ENCODE measurements at regions not wholly inside any gene's neighbourhood (a gene's known extent, or its start where the extent isn't known, plus 50 kb on each side); places are given as distances from the start of the nearest gene placed in this dataset.

DNA sequence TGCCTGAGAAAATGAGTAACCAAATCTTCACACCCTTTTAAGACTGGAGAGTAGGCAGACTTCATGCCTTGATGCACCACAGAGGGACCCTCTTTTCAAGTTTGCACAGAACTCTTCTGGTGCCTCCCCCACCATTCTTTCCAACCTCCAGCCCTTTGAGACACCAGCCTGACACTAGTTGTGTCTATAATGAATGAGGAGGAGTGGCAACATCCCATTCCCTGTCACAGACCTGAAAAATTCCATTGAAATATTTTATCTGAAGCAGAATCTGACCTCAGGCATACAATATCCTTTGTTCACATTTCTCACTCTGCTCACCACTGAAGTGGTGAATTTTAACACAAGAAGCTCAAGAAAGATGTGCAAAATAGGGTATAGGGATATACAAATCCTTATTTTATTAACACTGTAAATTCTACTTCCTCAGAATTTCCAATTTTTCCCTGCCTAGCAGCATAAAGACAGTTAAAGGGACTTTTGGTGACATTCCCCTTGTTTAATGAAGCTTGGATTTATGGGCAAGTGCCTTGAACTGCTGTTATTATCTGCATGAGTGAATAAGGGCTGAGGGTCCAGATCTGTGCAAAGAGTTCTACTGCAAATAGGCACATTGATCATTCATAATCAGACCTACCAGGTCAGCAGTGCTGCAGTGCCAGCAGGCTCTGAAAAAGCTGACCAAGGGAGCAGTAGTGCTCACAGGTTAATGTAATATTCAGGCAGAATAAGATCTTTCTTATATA lies 149.9 kb upstream of the PAQR3 start:
- POLR2A ChIA-PET, result no interaction called here
- no TSS peak for BruUV-seq (replicated peaks)
- Histone ChIP-seq H3K27me3 (ENCODE audit: control insufficient read depth, insufficient read depth, low read length) (no peaks in the 10 kb centered on the region), H3K9me3 (ENCODE audit: control insufficient read depth, insufficient read depth, low read depth, low read length) (no peaks in the 10 kb centered on the region), H3K36me3 (ENCODE audit: control insufficient read depth, insufficient read depth, low read length) (no peaks in the 10 kb centered on the region), H3K4me1 (ENCODE audit: control insufficient read depth, insufficient read depth, low read length) (no peaks in the 10 kb centered on the region), H3K4me3 (ENCODE audit: low read depth in 2 of 2, low read length in 2 of 2) (no peak overlapping the region), H3K27ac (ENCODE audit: low read length) (no peak overlapping the region)
- no peak for ATAC-seq
- intact Hi-C loops (cut with micrococcal nuclease; ENCODE audit: unreplicated experiment), result no loop called here
- in situ Hi-C loops (cut with HindIII; ENCODE audit: low pct_unique_long_range_greater_than_20kb, low sequenced_read_pairs), result no loop called here
- TF ChIP-seq POLR2AphosphoS5 (IDR thresholded peaks at IDR 0.05; ENCODE audit: low read depth, low read length) (no peak), TCF7L2 (IDR thresholded peaks at IDR 0.05; ENCODE audit: low read depth, low read length) (no peak), SIN3A (IDR thresholded peaks at IDR 0.05; ENCODE audit: borderline replicate concordance, insufficient read depth, low read depth, low read length) (no peak), CTCF (IDR thresholded peaks at IDR 0.05) (no peak)
- TF ChIP-seq, protein P1, sequence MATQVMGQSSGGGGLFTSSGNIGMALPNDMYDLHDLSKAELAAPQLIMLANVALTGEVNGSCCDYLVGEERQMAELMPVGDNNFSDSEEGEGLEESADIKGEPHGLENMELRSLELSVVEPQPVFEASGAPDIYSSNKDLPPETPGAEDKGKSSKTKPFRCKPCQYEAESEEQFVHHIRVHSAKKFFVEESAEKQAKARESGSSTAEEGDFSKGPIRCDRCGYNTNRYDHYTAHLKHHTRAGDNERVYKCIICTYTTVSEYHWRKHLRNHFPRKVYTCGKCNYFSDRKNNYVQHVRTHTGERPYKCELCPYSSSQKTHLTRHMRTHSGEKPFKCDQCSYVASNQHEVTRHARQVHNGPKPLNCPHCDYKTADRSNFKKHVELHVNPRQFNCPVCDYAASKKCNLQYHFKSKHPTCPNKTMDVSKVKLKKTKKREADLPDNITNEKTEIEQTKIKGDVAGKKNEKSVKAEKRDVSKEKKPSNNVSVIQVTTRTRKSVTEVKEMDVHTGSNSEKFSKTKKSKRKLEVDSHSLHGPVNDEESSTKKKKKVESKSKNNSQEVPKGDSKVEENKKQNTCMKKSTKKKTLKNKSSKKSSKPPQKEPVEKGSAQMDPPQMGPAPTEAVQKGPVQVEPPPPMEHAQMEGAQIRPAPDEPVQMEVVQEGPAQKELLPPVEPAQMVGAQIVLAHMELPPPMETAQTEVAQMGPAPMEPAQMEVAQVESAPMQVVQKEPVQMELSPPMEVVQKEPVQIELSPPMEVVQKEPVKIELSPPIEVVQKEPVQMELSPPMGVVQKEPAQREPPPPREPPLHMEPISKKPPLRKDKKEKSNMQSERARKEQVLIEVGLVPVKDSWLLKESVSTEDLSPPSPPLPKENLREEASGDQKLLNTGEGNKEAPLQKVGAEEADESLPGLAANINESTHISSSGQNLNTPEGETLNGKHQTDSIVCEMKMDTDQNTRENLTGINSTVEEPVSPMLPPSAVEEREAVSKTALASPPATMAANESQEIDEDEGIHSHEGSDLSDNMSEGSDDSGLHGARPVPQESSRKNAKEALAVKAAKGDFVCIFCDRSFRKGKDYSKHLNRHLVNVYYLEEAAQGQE (IDR thresholded peaks at IDR 0.05; ENCODE audit: insufficient read depth in 1 of 2, low read depth in 2 of 2, low read length in 1 of 2), result no peak
- CTCF ChIA-PET, result no interaction called here
- DNase-seq (ENCODE audit: low read depth, low spot score), result no peak

GRCh38 chr4:79087071-79087470 lies 147.8 kb upstream of the PAQR3 start:
- CTCF ChIA-PET, result no interaction called here

More at GRCh38 chr4:79087071-79087470, 147.8 kb upstream of the PAQR3 start:
- no peaks in the 10 kb centered on the region for H3K36me3 ChIP-seq (ENCODE audit: control insufficient read depth, insufficient read depth, low read length)
- TF ChIP-seq SIN3A (IDR thresholded peaks at IDR 0.05; ENCODE audit: borderline replicate concordance, insufficient read depth, low read depth, low read length), result no peak
- no peak for TF ChIP-seq CTCF (IDR thresholded peaks at IDR 0.05)
- TF ChIP-seq POLR2AphosphoS5 (IDR thresholded peaks at IDR 0.05; ENCODE audit: low read depth, low read length), result no peak
- TF ChIP-seq TCF7L2 (IDR thresholded peaks at IDR 0.05; ENCODE audit: low read depth, low read length), result no peak
- TF ChIP-seq, protein P1 (IDR thresholded peaks at IDR 0.05; ENCODE audit: insufficient read depth in 1 of 2, low read depth in 2 of 2, low read length in 1 of 2), result no peak
- POLR2A ChIA-PET, result no interaction called here
- H3K9me3 ChIP-seq (ENCODE audit: control insufficient read depth, insufficient read depth, low read depth, low read length), result peaks cover 2% of the 10 kb centered on the region
- H3K4me3 ChIP-seq (ENCODE audit: low read depth in 2 of 2, low read length in 2 of 2), result no peak overlapping the region
- intact Hi-C loops (cut with micrococcal nuclease; ENCODE audit: unreplicated experiment) (no loop called here), in situ Hi-C loops (cut with HindIII; ENCODE audit: low pct_unique_long_range_greater_than_20kb, low sequenced_read_pairs) (no loop called here)
- DNase-seq (ENCODE audit: low read depth, low spot score) (no peak), ATAC-seq (no peak)
- no peak overlapping the region for H3K27ac ChIP-seq (ENCODE audit: low read length)
- no TSS peak for BruUV-seq (replicated peaks)
- H3K4me1 ChIP-seq (ENCODE audit: control insufficient read depth, insufficient read depth, low read length), result no peaks in the 10 kb centered on the region
- H3K27me3 ChIP-seq (ENCODE audit: control insufficient read depth, insufficient read depth, low read length), result no peaks in the 10 kb centered on the region

Measured in Panc1 (cell line).